ENCODE measurements at regions not wholly inside any gene's neighbourhood (a gene's known extent, or its start where the extent isn't known, plus 50 kb on each side); places are given as distances from the start of the nearest gene placed in this dataset.

DNA sequence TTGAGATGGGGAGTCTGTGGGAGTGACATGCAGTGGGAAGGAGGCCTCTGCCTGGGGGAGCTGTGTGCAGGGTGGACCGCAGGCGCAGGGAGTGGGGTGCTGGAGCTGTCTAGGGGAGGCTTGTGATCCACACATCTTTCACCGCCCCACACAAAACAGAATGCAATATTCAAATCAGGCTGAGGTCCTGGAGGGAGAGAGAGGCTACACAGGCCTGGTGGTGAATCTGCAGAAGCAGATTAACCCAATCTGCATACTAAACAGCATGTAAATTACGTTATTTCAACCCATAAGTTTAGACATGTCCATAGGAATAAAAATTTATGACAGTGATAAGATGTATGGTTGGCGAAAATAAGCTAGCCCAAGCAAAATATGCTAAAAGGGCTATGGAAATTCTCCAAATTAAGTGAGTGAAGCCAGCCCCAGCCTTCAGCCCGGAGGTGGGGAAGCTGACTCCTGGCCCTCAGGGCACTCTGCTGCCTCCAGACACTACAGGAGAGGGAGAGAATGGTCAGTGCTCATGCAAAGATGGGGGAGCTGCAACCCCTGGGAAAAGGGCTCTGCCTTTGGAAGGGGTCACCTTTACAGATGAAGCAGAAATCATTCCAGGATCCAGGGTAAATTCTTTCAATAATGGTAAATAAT, 156.2 kb upstream of the CTTNBP2NL start:
- H3K9me3 ChIP-seq: no peaks in the 10 kb centered on the region
- H3K36me3 ChIP-seq: no peaks in the 10 kb centered on the region
- no peak overlapping the region for H3K4me3 ChIP-seq
- no peak for DNase-seq (ENCODE audit: low spot score)
- H3K27me3 ChIP-seq (replicated peaks; ENCODE audit: insufficient read depth): no peaks in the 10 kb centered on the region
- no peak overlapping the region for H3K27ac ChIP-seq
- intact Hi-C loops (cut with DNase I): no loop called here
- TF ChIP-seq, protein P1, sequence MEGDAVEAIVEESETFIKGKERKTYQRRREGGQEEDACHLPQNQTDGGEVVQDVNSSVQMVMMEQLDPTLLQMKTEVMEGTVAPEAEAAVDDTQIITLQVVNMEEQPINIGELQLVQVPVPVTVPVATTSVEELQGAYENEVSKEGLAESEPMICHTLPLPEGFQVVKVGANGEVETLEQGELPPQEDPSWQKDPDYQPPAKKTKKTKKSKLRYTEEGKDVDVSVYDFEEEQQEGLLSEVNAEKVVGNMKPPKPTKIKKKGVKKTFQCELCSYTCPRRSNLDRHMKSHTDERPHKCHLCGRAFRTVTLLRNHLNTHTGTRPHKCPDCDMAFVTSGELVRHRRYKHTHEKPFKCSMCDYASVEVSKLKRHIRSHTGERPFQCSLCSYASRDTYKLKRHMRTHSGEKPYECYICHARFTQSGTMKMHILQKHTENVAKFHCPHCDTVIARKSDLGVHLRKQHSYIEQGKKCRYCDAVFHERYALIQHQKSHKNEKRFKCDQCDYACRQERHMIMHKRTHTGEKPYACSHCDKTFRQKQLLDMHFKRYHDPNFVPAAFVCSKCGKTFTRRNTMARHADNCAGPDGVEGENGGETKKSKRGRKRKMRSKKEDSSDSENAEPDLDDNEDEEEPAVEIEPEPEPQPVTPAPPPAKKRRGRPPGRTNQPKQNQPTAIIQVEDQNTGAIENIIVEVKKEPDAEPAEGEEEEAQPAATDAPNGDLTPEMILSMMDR (IDR thresholded peaks at IDR 0.05): no peak
- TF ChIP-seq POLR2A (IDR thresholded peaks at IDR 0.05) (no peak), POLR2AphosphoS5 (IDR thresholded peaks at IDR 0.05) (no peak)
- WGBS: 76% methylated on average over 6 of the region's 6 CpGs
- no peaks in the 10 kb centered on the region for H3K4me1 ChIP-seq (replicated peaks)

DNA sequence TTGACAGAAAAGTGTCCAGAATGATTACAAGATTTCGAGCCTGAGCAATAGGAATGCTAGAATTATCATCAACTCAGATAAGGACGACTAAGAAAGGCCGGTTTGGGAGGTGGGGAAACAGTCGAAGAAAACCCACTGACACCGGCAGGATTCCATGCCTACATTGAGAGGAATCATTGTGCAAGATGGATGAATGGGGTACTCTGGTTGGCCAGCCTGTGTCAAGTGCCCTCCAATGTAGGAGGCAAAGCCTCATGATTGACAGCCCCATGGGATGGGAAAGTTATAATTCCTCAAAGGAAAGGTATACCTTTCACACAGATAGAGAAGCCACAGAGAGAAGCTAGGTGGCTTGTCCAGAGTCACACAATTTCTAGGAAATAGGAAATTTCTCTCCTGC, 153.5 kb upstream of the CTTNBP2NL start:
- no peaks in the 10 kb centered on the region for H3K4me1 ChIP-seq (replicated peaks)
- H3K27ac ChIP-seq: no peak overlapping the region
- no peak for DNase-seq (ENCODE audit: low spot score)
- WGBS: 90% methylated on average over 5 of the region's 5 CpGs
- no peaks in the 10 kb centered on the region for H3K9me3 ChIP-seq
- TF ChIP-seq POLR2AphosphoS5 (IDR thresholded peaks at IDR 0.05): no peak
- TF ChIP-seq POLR2A (IDR thresholded peaks at IDR 0.05): no peak
- TF ChIP-seq, protein P1 (IDR thresholded peaks at IDR 0.05): no peak
- no peak overlapping the region for H3K4me3 ChIP-seq
- no peaks in the 10 kb centered on the region for H3K36me3 ChIP-seq
- no peaks in the 10 kb centered on the region for H3K27me3 ChIP-seq (replicated peaks; ENCODE audit: insufficient read depth)
- intact Hi-C loops (cut with DNase I): no loop called here

DNA sequence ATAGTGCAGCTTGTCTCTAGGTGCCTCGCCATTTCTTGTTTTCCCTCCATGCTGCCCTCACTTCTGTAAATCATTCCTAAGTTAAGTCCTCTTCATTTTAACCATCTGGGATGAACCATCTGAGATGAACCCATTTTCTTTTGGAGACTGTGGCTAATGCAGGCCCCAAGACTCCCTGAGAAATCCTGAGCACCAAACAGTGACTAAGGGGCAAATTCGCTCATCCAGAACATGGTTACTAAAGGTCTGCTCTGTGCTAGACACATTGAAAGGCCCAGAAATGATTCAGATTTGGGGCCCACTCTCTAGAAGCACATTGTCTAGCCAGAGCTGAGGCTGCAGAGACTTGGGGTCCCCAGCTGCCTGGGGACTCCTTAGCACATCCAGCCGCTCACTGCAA, 151.9 kb upstream of the CTTNBP2NL start:
- Histone ChIP-seq H3K27me3 (replicated peaks; ENCODE audit: insufficient read depth) (no peaks in the 10 kb centered on the region), H3K9me3 (no peaks in the 10 kb centered on the region), H3K4me3 (no peak overlapping the region), H3K4me1 (replicated peaks) (no peaks in the 10 kb centered on the region), H3K36me3 (no peaks in the 10 kb centered on the region), H3K27ac (no peak overlapping the region)
- TF ChIP-seq, protein P1 (IDR thresholded peaks at IDR 0.05): no peak
- TF ChIP-seq POLR2AphosphoS5 (IDR thresholded peaks at IDR 0.05) (no peak), POLR2A (IDR thresholded peaks at IDR 0.05) (no peak)
- WGBS: 99% methylated on average over 3 of the region's 3 CpGs
- no peak for DNase-seq (ENCODE audit: low spot score)
- intact Hi-C loops (cut with DNase I): no loop called here

DNA sequence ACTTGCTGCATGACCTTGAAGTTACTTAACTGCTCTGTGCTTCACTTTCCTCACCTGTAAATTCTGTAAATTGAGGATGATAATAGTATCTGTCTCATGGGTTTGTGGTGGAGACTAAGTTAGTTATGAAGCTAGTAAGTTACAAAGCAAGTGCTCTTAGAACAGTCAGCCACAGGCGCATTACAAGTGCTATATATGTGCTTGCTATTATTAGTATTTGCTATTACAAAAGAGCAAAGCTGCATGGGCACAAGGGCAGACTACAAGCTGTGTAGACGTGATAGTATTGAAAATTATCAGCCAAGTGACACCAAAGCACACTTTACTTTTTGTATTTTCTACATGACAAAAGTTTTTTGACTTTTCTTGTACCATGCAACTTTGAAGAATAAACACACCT, 150.9 kb upstream of the CTTNBP2NL start:
- 81% methylated on average over 2 of the region's 2 CpGs for WGBS
- intact Hi-C loops (cut with DNase I): no loop called here

More for the DNA sequence above, 150.9 kb upstream of the CTTNBP2NL start:
- no peaks in the 10 kb centered on the region for H3K9me3 ChIP-seq
- no peaks in the 10 kb centered on the region for H3K27me3 ChIP-seq (replicated peaks; ENCODE audit: insufficient read depth)
- H3K4me3 ChIP-seq: no peak overlapping the region
- DNase-seq (ENCODE audit: low spot score): no peak
- H3K36me3 ChIP-seq: no peaks in the 10 kb centered on the region
- H3K4me1 ChIP-seq (replicated peaks): no peaks in the 10 kb centered on the region
- H3K27ac ChIP-seq: no peak overlapping the region
- TF ChIP-seq POLR2A (IDR thresholded peaks at IDR 0.05): no peak
- TF ChIP-seq, protein P1 (IDR thresholded peaks at IDR 0.05): no peak
- TF ChIP-seq POLR2AphosphoS5 (IDR thresholded peaks at IDR 0.05): no peak

Data from prostate gland (tissue), 2 donors.